IPS-NIHi11 (cell line): ENCODE measurements at regions not wholly inside any gene's neighbourhood (a gene's known extent, or its start where the extent isn't known, plus 50 kb on each side); places are given as distances from the start of the nearest gene placed in this dataset.

ENCODE experiments used
- DNase-seq: peaks from one replicate; pipeline ENCODE4 v3.0.0; 2012; ENCODE audit warnings: mixed read lengths, low spot score

DNA sequence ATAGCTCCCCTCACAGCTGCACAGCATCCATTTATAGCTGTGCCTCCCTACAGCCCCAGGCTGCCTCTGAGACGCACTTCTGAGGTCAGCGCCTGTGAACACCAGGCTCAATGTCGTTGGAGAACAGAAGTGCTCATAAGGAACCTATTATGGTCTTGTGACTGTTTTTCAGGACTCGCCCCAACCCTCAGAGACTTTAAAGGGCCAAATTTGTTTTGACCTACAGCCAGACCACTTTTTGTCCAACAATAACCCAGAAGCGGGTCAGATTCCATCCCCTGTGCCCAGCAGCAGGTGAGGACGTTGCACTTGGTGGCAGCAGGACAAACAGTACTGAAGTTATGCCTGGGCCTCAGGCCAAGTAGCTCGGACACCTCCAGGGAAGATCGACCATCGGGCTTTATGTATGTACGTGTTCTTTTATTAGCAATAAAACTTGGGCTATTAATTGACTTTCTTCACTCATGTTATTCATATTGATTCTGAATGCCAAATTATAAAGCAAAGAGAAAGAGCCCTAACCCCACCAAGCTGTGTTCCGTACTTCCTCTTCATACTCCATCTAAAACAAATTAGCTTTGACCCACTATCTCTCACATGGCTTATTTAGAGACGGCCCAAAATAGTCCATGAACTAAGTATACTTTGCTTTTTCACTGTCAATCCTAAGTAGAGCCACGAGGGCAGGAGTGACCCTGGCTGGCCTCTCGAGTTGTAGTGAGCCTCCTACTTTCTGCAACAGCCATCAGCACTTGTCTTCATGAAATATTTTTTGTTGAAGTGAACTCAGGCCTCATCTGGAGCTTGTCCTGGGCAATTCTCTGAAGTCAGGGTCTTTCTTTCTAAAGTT, 92.3 kb upstream of the PAX6 start:
- DNase-seq: no peak

DNA sequence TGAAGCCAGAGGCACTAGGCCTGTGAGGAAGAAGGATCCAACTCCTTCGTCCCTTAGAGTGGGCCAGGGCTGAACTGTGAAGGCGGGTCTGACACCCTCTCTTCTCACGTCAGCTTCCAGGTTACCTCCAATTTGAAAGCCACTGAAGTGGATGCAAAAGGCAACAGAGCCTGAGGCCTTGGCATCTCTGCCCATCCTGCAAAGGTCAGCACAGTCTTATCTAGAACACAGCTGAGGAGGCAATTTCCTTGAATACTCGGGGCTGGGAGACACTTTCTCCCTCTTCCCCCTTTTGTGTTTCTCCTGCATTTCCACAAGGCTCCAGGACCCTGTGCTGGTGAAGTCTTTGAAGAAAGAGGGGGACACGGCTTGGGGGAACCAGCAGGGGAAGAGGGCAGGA, 91.6 kb upstream of the PAX6 start:
- no peak for DNase-seq

GRCh38 chr11:31895926-31896325, 84.8 kb upstream of the PAX6 start:
- no peak for DNase-seq

GRCh38 chr11:31887180-31887579, 76.1 kb upstream of the PAX6 start:
- DNase-seq: peak; percentile 63

GRCh38 chr11:31884080-31884479, 73.0 kb upstream of the PAX6 start:
- no peak for DNase-seq

GRCh38 chr11:31883435-31883834, 72.3 kb upstream of the PAX6 start:
- DNase-seq: no peak

DNA sequence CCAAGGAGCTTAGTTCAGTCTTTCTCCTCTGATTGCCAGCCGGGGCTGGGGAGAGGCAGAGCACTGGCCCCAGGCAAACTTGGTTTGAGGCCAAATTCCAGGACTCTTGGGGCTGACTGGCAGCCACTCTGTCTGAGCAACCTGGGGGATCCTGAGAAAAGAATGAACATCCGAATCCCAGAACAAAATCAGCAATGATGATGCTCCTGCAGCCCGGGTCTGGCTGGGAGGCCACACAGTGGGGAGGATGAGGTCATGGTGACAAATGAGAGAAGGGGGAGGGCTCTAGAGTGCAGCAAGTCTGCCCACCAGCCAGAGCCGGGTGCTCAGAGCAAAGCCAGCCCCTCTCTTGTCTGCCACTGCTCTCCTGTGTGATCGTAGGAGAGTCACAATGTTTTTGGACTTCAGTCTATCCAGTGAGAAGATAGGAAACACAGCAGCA, 71.8 kb upstream of the PAX6 start:
- peak; percentile 60 for DNase-seq

DNA sequence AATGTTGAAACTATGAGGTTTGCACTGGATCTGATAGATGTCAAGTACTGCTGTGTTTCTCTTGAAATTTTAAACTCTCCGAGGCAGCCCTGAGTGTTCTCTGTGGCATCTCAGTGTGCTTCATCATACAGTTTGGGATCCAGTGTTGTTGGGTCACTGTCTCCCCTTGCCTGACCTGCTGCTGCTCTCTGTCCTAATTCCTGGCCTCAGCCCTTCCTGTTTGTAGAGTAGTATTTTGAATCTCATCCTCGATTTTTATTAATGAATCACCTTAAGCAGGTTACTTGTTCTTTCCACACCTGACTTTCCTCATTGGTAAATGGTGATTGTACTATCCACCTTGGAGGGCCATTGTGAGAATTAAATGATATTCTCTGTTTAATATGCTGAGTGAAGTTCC, 70.7 kb upstream of the PAX6 start:
- no peak for DNase-seq

DNA sequence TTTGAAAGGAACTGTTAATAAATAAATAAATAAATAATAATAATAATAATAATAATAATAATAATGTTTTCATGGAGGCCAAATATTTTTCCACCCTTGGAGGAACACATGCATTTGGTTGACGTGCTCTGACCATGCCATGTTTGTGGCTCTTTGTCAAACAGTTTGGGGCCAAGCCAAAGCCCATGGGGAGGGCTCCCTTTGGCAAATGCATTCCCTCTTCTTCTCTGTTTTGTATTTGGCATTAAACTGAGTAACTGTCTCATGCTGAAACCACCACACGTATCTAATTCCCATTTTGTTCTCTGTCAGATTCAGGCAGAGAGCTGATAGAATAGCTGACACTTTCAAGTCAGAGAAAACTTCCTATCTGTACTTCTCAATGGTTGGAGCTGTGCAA, 68.6 kb upstream of the PAX6 start:
- DNase-seq: no peak

- DNase-seq: no peak
Measured at GRCh38 chr11:31877863-31878262, 66.7 kb upstream of the PAX6 start.

- DNase-seq: peak; percentile 23
Measured at GRCh38 chr11:31877083-31877482, 66.0 kb upstream of the PAX6 start.

GRCh38 chr11:31875866-31876560, 64.9 kb upstream of the PAX6 start:
- peak; percentile 45 for DNase-seq

DNA sequence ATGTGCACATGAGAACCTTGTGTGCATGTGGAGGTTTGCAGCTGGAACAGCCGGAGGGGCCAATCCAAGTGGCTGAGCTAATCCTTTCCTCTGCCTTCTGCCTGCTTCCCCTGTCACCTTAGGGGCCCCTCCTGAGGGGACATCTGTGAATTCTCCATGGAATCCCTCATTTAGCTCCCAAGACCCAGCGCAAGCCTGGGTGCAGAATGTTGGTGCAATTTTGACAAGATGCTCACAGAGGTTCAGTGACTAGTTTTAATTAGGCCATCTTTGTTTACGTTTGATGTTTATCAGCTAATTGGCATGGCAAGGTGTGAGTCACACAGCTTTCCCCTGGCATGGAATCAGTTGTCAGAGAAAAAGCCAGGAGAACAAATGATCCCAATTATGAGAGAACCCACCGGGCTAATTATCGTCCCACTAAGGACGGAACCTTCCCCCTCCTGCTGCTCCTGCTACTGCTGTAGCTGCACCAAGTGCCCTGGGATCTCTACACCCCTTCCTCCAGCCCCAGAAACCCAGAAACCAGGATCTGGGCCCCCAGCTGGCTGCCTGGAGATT, 63.6 kb upstream of the PAX6 start:
- no peak for DNase-seq

- DNase-seq: no peak
Measured at GRCh38 chr11:31873124-31873523, 62.0 kb upstream of the PAX6 start.

GRCh38 chr11:31872076-31872443, 60.9 kb upstream of the PAX6 start:
- no peak for DNase-seq

- no peak for DNase-seq
Measured at GRCh38 chr11:31871310-31872075, 60.4 kb upstream of the PAX6 start.

DNA sequence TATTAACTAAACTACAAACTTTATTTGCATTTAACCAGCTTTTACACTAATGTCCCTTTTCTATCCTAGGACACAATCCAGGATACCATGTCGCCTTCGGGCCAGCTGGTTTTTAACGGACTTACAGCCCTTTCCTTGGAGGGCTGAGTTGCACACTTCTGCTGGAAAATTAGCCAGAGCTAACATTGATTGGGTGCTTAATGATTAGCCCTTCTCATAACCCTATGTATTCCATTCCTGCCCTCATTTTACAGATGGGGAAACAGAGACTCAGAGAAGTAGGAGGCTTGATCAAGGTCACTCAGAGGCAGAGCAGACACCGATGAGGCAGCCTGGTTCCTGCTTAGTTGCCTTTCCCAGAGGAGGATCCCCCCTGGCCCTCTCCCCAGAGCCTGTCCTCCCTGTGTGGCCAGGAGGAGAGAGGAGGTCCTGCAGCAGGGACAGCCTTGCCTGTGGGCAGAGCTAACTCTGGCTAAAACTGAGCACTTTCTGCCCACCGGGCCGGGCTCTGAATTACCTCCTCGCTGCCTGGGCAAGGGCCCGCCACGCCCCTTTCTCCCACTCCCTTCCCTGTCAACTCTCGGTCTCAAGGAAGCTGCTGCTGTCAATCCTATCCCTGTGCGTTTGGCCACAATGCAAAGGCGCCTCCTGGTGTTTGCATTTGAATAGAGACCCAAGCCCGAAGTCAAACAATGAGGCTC, 59.6 kb upstream of the PAX6 start:
- DNase-seq: peak; percentile 82

DNA sequence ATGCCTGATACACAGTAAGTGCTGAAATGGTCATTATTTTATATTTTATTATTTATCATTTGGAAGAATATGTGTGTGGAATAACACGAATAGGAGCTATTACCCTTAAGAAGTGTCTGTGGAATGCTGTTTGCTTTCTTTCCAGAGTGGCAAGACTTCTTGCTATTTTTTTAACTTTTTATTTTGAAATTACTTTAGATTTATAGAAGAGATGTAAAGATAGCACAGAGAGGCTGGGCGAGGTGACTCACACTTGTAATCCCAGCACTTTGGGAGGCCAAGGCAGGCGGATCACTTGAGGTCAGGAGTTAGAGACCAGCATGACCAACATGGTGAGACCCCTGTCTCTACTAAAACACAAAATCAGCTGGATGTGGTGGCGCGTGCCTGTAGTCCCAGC, 58.9 kb upstream of the PAX6 start:
- no peak for DNase-seq

GRCh38 chr11:31865606-31866300, 54.6 kb upstream of the PAX6 start:
- DNase-seq: no peak

DNA sequence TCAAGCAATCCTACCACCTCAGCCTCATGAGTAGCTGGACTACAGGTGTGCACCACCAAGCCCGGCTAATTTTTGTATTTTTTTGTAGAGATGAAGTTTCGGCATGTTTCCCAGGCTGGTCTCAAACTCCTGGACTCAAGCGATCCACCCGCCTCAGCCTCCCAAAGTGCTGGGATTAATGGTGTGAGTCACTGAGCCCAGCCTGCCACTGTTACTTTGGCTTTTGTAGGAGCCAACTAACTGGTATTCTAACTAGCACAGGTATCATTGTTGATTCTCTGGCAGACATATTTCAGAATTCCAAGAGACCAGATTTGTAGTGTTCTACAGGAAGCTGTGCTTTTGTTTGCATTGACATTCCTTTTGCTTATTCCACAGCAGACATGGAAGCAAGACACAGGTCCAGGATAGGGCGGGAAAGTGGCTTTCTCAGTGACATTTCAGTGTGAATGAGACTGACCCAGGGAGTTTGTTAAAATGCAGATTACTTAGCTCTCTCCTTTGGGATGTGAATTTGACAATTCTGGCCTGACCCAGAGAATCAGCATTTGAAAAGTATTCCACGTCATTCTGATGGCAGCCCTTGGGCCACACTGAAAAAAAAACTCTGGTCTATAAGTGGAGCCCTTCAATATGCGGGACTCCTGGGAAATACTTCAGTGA, 52.2 kb upstream of the PAX6 start:
- peak; percentile 44 for DNase-seq

- no peak for DNase-seq
Measured at GRCh38 chr11:31861011-31861410, 49.9 kb upstream of the PAX6 start.
